ENCODE measurements at regions not wholly inside any gene's neighbourhood (a gene's known extent, or its start where the extent isn't known, plus 50 kb on each side); places are given as distances from the start of the nearest gene placed in this dataset.

DNA sequence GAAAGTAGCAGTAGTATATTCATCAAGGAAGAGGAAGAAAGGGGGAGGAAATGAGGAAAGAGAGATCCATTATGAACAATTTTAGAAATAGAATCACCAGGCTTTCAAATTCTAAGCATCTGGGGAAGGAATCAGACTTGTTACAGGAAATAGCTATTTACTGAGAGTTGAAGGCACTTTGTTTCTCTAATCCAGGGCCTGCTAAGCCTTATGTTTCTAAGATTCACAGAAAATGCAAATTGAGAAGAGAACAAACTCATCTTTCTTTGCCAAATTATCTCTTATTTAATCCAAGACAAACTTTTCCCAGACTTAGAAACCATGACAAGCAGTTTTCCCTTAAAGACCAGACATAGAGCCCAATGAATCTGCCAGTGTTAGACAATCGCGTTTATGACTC, 528.0 kb upstream of the NMUR2 start:
- no peak overlapping the region for H3K27ac Mint-ChIP-seq
- H3K4me3 Mint-ChIP-seq: no peak overlapping the region
- no peak for DNase-seq
- H3K36me3 Mint-ChIP-seq (ENCODE audit: low read depth): no peaks in the 10 kb centered on the region
- H3K4me1 Mint-ChIP-seq: no peaks in the 10 kb centered on the region
- intact Hi-C loops (cut with micrococcal nuclease): no loop called here
- no peaks in the 10 kb centered on the region for H3K27me3 Mint-ChIP-seq
- peaks cover 4% of the 10 kb centered on the region for H3K9me3 Mint-ChIP-seq

DNA sequence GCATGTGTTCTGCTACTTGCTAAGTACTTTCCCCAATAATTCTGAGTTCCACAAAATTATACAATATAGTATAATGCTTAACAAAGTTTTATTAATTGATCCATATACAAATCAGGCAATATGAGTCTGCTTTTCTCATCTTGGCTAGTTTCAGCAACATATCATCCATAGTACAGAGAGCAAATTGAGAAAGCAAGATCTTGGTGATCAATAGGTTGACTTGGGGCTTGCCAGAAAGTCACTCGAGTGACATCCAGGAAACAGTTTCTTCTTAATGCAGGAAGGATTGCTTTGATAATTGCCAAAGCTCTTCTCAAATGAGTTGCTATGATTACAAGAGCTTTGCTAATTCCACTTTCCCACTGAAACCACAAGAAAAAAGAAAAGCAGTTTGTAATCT, 533.6 kb upstream of the NMUR2 start:
- Mint-ChIP-seq H3K27ac (no peak overlapping the region), H3K27me3 (no peaks in the 10 kb centered on the region), H3K9me3 (peaks cover 8% of the 10 kb centered on the region), H3K4me1 (no peaks in the 10 kb centered on the region), H3K36me3 (ENCODE audit: low read depth) (no peaks in the 10 kb centered on the region), H3K4me3 (no peak overlapping the region)
- DNase-seq: no peak
- intact Hi-C loops (cut with micrococcal nuclease): no loop called here

DNA sequence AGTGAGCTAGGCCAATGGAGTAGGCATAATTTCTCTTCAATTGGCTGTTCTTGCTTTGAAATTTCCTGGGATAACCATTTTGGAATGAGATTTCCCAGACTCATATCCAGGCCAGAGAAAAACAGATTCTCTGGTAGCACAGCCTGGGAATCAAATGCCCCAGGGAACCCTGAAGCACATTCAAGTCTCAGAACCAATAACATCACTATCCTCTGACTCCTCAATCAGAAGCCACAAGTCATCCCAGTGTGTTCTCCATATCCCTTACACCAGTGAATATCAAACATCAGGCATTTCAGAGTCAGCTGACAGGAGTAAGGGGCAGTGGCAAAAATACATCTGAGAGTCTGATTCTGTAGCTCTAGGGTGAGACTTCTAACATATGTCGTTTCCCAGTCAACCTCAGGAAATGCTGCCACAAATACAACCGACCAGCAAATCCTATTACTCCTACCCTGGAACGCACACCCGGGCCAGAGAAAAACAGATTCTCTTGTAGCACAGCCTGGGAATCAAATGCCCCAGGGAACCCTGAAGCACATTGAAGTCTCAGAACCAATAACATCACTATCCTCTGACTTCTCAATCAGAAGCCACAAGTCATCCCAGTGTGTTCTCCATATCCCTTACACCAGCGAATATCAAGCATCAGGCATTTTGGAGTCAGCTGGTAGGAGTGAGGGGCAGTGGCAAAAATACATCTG, 537.7 kb upstream of the NMUR2 start:
- intact Hi-C loops (cut with micrococcal nuclease): no loop called here
- Mint-ChIP-seq H3K9me3 (peaks cover 9% of the 10 kb centered on the region), H3K4me3 (no peak overlapping the region), H3K27me3 (no peaks in the 10 kb centered on the region), H3K36me3 (ENCODE audit: low read depth) (no peaks in the 10 kb centered on the region), H3K27ac (no peak overlapping the region), H3K4me1 (no peaks in the 10 kb centered on the region)
- DNase-seq: no peak

DNA sequence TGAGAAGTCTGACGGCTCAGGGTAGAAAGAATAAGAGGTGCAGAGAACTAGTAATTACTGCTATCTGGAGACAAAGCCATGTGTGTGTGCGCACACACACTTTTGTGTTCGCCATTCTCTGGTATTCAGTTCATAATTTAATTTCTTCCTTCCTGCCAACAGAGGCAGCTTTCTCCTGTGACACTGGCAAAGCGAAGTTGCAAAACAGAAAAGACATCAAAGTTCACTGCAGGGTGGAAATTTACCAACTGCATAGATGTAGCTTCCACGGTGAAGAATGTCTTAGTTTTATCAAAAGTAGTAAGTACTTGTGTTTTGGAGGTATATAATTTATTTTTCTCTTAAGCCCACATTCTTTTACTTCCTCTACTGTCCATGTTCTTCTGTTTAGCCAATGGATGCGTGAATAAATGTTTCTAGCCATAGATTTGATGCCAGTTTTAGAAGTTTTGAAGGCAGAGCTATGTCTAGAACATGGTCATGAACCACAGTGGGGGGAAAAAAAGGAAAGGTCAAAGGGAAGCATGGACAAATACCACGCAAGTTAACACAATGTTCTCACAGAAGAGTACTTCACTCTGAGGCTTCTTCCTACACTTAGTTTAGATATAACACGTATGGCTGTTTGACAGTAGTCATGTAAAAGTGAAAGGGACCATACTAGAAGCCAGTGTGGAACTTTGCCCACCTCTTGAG, 536.5 kb upstream of the GRIA1 start:
- Mint-ChIP-seq H3K9me3 (no peaks in the 10 kb centered on the region), H3K4me1 (no peaks in the 10 kb centered on the region), H3K27me3 (no peaks in the 10 kb centered on the region), H3K36me3 (ENCODE audit: low read depth) (no peaks in the 10 kb centered on the region), H3K4me3 (no peak overlapping the region), H3K27ac (no peak overlapping the region)
- intact Hi-C loops (cut with micrococcal nuclease): no loop called here
- no peak for DNase-seq

DNA sequence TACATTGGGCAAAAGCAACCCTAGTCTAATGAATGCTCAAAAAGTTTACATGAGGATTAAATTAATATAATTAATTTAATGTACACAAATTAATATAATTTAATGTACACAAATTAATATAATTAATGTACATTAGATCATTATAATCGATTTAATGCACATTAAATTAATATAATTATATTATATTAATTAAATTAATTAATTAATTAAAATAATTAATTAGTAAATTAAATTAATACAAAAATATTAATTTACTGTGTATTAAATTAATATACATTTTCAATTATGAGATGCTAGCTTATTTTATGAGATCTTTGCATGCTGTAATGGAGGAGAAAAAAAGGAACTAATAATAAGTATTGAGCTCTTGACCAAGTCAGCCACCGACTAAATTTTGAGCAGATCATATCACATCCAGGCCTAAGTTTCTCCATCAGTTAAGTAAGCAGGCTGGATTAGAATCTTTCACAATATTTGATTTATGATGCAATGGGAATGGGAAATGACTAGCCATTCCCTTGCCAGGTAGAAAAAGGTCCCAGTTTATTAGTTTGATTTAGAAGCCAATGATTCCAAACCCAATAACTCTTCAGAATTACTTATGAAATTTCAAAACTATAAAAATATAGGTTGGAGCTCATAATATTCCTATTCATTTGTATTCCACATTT, 533.4 kb upstream of the GRIA1 start:
- Mint-ChIP-seq H3K36me3 (ENCODE audit: low read depth) (no peaks in the 10 kb centered on the region), H3K4me3 (no peak overlapping the region), H3K9me3 (no peaks in the 10 kb centered on the region), H3K4me1 (no peaks in the 10 kb centered on the region), H3K27me3 (no peaks in the 10 kb centered on the region), H3K27ac (no peak overlapping the region)
- DNase-seq: no peak
- intact Hi-C loops (cut with micrococcal nuclease): no loop called here

DNA sequence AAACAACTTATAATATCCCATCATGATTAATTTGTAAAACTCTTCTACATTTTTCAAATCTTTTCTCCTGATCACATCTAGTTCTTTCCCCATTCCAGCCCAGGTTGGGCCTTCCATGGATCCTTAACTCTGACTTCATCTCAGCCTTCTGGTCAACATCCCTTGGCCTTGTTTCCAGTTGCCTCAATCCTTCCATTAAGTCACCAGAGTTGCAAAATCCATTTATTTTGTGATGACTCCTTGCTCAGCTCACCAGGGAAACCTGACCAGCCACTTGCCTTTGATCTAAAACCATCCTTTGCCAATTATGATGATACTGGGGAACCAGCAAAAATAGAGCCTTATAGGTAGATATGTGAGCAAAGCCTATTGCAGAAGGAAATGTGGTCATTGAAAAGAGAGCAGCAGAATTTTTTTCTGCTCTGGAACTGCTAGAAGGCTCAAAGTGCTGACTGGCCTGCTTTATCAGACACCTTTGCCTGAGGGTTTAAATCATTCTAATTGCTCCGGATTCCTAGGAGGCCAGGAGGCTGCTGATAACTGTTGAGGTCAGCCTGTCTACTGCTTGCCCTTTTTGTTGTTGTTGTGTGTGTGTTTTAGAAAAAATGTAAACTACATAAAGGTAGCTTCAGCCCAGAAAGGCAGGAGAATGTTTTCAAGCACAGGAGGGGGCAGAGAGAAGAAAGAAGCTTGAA, 512.2 kb upstream of the GRIA1 start:
- Mint-ChIP-seq H3K4me1 (no peaks in the 10 kb centered on the region), H3K36me3 (ENCODE audit: low read depth) (no peaks in the 10 kb centered on the region), H3K27me3 (no peaks in the 10 kb centered on the region), H3K27ac (no peak overlapping the region), H3K4me3 (no peak overlapping the region), H3K9me3 (peaks cover 4% of the 10 kb centered on the region)
- DNase-seq: no peak
- intact Hi-C loops (cut with micrococcal nuclease): no loop called here

- no peak for DNase-seq
- Mint-ChIP-seq H3K27ac (no peak overlapping the region), H3K9me3 (no peaks in the 10 kb centered on the region), H3K4me1 (no peaks in the 10 kb centered on the region), H3K27me3 (no peaks in the 10 kb centered on the region), H3K4me3 (no peak overlapping the region), H3K36me3 (ENCODE audit: low read depth) (no peaks in the 10 kb centered on the region)
- intact Hi-C loops (cut with micrococcal nuclease): no loop called here
These were observed 503.3 kb upstream of the GRIA1 start for GRCh38 chr5:152987131-152987530.

DNA sequence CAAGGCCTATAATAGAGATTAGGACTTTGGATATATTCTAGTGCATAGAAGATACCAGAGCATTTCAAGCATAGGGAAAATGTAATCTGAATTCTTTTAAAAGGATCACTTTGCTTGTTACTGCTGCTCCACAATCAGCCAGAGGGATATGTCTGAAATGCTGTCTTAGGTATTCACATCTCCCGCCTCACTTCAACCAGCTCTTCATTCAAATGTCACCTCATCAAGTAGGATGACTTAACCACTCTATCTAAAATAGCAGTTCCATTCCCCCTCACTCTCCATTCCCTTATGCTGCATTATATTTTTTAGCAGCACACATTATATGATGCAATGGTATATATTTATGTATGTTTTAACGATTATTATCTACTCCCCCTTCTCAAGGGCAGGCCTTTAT, 500.3 kb upstream of the GRIA1 start:
- DNase-seq: no peak
- Mint-ChIP-seq H3K27me3 (no peaks in the 10 kb centered on the region), H3K27ac (no peak overlapping the region), H3K4me3 (no peak overlapping the region), H3K4me1 (no peaks in the 10 kb centered on the region), H3K9me3 (no peaks in the 10 kb centered on the region), H3K36me3 (ENCODE audit: low read depth) (no peaks in the 10 kb centered on the region)
- intact Hi-C loops (cut with micrococcal nuclease): no loop called here

GRCh38 chr5:152990649-152991048, 499.8 kb upstream of the GRIA1 start:
- Mint-ChIP-seq H3K27me3 (no peaks in the 10 kb centered on the region), H3K4me1 (no peaks in the 10 kb centered on the region), H3K4me3 (no peak overlapping the region), H3K27ac (no peak overlapping the region), H3K36me3 (ENCODE audit: low read depth) (no peaks in the 10 kb centered on the region), H3K9me3 (no peaks in the 10 kb centered on the region)
- intact Hi-C loops (cut with micrococcal nuclease): no loop called here
- DNase-seq: no peak

- Mint-ChIP-seq H3K9me3 (no peaks in the 10 kb centered on the region), H3K27ac (no peak overlapping the region), H3K4me3 (no peak overlapping the region), H3K4me1 (no peaks in the 10 kb centered on the region), H3K36me3 (ENCODE audit: low read depth) (no peaks in the 10 kb centered on the region), H3K27me3 (no peaks in the 10 kb centered on the region)
- intact Hi-C loops (cut with micrococcal nuclease): no loop called here
- no peak for DNase-seq
These were observed 496.3 kb upstream of the GRIA1 start for GRCh38 chr5:152994033-152994680.

GRCh38 chr5:152995214-152995725, 495.2 kb upstream of the GRIA1 start:
- Mint-ChIP-seq H3K36me3 (ENCODE audit: low read depth) (no peaks in the 10 kb centered on the region), H3K9me3 (no peaks in the 10 kb centered on the region), H3K4me3 (no peak overlapping the region), H3K4me1 (no peaks in the 10 kb centered on the region), H3K27me3 (no peaks in the 10 kb centered on the region), H3K27ac (no peak overlapping the region)
- DNase-seq: no peak
- intact Hi-C loops (cut with micrococcal nuclease): no loop called here

DNA sequence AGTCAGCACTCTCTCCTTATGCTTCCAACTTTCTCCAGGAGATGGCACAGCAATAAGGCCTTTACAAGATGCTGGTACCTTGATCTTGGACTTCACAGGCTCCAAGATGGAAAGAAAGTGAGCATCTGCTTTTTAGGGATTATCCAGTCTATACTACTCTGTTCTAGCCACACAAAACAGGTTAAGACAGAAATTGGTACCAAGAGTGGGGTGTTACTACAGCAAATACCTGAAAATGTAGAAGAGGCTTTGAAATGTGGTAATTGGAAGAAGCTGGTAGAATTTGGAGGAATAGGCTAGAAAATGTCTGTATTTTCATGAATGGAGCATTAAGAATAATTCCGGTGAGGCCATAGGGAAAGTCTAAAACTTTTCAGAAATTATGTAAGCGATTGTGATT, 484.8 kb upstream of the GRIA1 start:
- intact Hi-C loops (cut with micrococcal nuclease): no loop called here
- Mint-ChIP-seq H3K27ac (no peak overlapping the region), H3K36me3 (ENCODE audit: low read depth) (no peaks in the 10 kb centered on the region), H3K27me3 (no peaks in the 10 kb centered on the region), H3K9me3 (peaks cover 5% of the 10 kb centered on the region), H3K4me1 (no peaks in the 10 kb centered on the region), H3K4me3 (no peak overlapping the region)
- DNase-seq: no peak

- no peaks in the 10 kb centered on the region for H3K27me3 Mint-ChIP-seq
- H3K36me3 Mint-ChIP-seq (ENCODE audit: low read depth): no peaks in the 10 kb centered on the region
- intact Hi-C loops (cut with micrococcal nuclease): no loop called here
- H3K4me1 Mint-ChIP-seq: no peaks in the 10 kb centered on the region
- no peak overlapping the region for H3K4me3 Mint-ChIP-seq
- peaks cover 5% of the 10 kb centered on the region for H3K9me3 Mint-ChIP-seq
- DNase-seq: no peak
- H3K27ac Mint-ChIP-seq: no peak overlapping the region
These were observed 483.8 kb upstream of the GRIA1 start for GRCh38 chr5:153006681-153007080.

All from activated CD4-positive, alpha-beta T cell treated with anti-CD3 and anti-CD28 coated beads, Interleukin-2, amount 10 ng/mL, durations not matched to agents 24 days and 14 days (primary cell).